ENCODE measurements at regions not wholly inside any gene's neighbourhood (a gene's known extent, or its start where the extent isn't known, plus 50 kb on each side); places are given as distances from the start of the nearest gene placed in this dataset.

DNA sequence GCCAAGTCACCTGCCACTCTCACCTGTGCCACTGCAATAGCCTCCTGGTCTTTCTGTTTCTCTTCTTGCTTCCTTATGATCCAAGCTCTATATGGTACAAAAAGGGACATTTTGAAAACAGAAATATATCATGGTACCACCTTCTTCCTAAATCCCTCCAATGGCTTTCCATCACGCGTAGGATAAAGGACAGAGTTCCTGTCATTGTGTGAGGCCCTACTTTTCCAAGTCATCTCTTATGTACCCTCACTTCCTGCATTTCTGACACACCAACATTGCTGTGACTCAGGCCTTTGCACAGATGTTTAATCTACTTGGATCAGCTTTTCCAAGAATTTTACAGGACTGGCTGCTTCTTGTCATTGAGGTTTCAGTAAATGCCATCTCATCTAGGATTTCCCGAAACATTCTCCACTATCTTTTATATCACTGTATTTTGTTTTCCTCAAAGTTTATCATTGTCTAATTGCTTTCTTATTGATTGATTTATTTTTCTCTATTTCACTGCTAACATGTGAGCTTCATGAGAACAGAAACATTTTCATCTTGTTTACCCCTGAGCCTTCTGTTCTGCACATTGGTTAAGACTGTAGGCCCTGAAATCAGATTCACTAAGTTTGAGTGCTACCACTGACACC, 426.1 kb upstream of the FANCL start:
- Histone ChIP-seq H3K4me3 (ENCODE audit: low read length) (no peak overlapping the region), H3K27ac (ENCODE audit: low read depth, low read length) (no peak overlapping the region), H3K9ac (ENCODE audit: low read length) (no peak overlapping the region), H3K36me3 (ENCODE audit: control insufficient read depth, insufficient read depth, low read length) (no peaks in the 10 kb centered on the region), H3K27me3 (ENCODE audit: control insufficient read depth, insufficient read depth, low read length) (no peaks in the 10 kb centered on the region), H3K4me1 (ENCODE audit: control insufficient read depth, insufficient read depth, low read length) (no peaks in the 10 kb centered on the region)

DNA sequence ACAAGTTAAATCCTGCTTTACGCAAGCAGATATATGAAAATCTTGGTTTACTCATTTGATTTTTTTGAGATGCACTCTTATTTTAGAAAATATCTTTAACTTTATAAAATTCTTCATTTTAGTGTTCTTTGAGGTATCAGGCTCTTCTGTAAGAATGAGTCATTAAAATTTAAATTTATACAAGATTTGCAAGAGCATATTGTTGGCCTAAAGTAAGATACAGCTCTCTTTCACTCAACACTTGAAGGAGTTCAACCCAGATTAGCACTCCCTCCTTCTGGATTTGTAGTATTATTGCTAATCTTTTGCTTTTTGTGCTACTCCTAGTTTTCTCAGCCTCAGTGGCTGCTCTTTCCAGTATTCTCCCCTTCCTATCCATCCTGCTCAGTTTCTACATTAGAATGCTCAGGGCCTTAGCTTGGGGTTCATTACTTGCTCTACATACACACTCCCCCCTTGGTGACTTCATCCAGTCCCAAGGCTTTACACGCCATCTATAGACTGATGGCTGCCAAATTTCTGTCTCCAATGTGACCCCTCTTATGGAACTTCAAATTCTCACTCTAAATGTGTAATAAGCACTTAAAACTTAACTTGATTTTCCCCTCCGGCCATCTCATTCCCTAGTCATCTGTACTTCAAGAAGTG, 425.3 kb upstream of the FANCL start:
- Histone ChIP-seq H3K4me3 (ENCODE audit: low read length) (no peak overlapping the region), H3K27ac (ENCODE audit: low read depth, low read length) (no peak overlapping the region), H3K36me3 (ENCODE audit: control insufficient read depth, insufficient read depth, low read length) (no peaks in the 10 kb centered on the region), H3K27me3 (ENCODE audit: control insufficient read depth, insufficient read depth, low read length) (no peaks in the 10 kb centered on the region), H3K4me1 (ENCODE audit: control insufficient read depth, insufficient read depth, low read length) (no peaks in the 10 kb centered on the region), H3K9ac (ENCODE audit: low read length) (no peak overlapping the region)

DNA sequence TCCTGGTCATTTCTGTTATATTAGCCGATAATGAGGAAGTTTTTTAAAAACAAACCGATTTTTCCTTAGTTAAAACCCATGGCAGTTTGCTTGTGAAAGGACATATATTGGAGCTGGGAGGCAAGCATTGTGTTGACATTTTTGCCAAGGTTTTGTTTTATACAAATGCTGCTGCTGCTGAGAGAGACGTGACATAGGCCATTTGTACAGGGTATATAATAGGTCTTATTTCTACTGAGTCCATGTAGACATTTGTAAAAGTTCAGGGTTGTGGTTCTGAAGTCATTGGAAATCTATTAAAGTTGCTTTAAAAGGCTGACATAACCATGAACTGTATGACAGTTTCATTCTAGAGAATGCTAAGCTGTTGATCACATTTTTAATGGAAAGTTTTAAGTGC, 424.0 kb upstream of the FANCL start:
- H3K9ac ChIP-seq (ENCODE audit: low read length): no peak overlapping the region
- H3K27ac ChIP-seq (ENCODE audit: low read depth, low read length): no peak overlapping the region
- no peak overlapping the region for H3K4me3 ChIP-seq (ENCODE audit: low read length)
- H3K4me1 ChIP-seq (ENCODE audit: control insufficient read depth, insufficient read depth, low read length): no peaks in the 10 kb centered on the region
- no peaks in the 10 kb centered on the region for H3K27me3 ChIP-seq (ENCODE audit: control insufficient read depth, insufficient read depth, low read length)
- no peaks in the 10 kb centered on the region for H3K36me3 ChIP-seq (ENCODE audit: control insufficient read depth, insufficient read depth, low read length)

DNA sequence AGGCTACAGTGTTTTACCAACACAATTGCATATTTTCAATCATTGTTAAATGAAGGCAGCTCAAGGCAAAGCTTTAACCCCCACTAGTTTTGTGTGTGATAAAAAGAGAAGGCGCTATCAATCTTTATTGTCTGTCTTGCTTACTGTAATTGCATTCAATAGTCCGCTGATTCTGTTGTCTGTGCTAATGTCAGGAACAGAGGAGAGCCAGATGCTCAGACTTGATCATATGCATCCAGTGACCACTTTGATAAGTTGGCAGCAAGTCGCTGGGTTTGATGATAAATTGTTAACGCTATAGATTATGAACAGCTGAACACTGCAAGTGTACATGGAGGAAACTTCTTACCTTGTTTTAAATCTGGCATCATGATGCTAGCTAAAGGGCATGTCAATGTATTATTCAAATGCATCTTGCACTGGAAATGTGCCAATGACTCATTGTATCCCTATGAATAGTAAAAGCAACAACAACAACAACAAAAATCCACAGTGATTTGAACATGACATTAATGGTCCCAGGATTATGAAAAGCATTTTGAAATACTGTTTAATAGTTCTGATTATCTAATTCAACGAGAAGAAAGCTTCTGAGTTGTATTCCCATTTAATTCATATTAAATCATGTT, 423.5 kb upstream of the FANCL start:
- no peaks in the 10 kb centered on the region for H3K4me1 ChIP-seq (ENCODE audit: control insufficient read depth, insufficient read depth, low read length)
- no peak overlapping the region for H3K4me3 ChIP-seq (ENCODE audit: low read length)
- H3K36me3 ChIP-seq (ENCODE audit: control insufficient read depth, insufficient read depth, low read length): no peaks in the 10 kb centered on the region
- H3K9ac ChIP-seq (ENCODE audit: low read length): no peak overlapping the region
- H3K27ac ChIP-seq (ENCODE audit: low read depth, low read length): no peak overlapping the region
- no peaks in the 10 kb centered on the region for H3K27me3 ChIP-seq (ENCODE audit: control insufficient read depth, insufficient read depth, low read length)

DNA sequence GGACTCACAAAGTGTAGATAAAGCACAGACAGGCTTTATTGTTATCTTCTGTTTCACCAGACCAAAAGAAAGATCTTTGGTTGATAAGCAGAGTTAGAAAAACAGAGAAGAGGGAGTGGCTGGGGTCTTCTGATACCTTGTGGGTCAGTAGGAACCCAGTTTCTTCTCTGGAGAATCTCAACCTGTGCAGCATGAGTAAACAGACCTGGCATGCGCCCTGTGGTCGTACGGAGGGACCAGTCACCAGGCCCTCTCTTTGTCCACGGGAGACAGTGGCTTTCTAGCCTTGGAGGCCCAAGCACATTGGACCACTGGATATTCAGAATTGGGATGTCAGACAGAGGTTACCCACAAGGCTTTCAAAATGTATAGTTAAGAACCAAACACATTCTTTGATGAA, 418.9 kb upstream of the FANCL start:
- Histone ChIP-seq H3K36me3 (ENCODE audit: control insufficient read depth, insufficient read depth, low read length) (no peaks in the 10 kb centered on the region), H3K27me3 (ENCODE audit: control insufficient read depth, insufficient read depth, low read length) (no peaks in the 10 kb centered on the region), H3K9ac (ENCODE audit: low read length) (no peak overlapping the region), H3K27ac (ENCODE audit: low read depth, low read length) (no peak overlapping the region), H3K4me3 (ENCODE audit: low read length) (no peak overlapping the region), H3K4me1 (ENCODE audit: control insufficient read depth, insufficient read depth, low read length) (no peaks in the 10 kb centered on the region)

DNA sequence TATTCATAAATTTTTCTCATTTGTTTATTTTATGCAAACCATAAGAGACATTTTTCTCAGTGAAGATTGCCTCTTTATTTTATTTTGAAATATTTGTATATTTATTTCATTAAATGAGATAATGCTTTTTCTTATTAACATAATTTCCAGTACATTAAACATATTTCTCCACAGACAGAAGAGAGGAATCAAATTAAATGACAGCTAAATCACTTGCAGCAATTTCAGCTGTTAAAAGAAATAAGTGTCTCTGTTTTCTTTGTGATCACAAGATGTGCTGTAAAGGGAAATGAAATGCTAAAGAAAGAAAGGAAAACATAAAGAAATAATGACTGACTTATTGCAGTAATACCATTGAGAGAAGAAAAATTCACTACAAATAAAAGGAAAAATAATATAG, 414.0 kb upstream of the FANCL start:
- H3K27me3 ChIP-seq (ENCODE audit: control insufficient read depth, insufficient read depth, low read length): no peaks in the 10 kb centered on the region
- H3K27ac ChIP-seq (ENCODE audit: low read depth, low read length): no peak overlapping the region
- no peak overlapping the region for H3K4me3 ChIP-seq (ENCODE audit: low read length)
- no peaks in the 10 kb centered on the region for H3K36me3 ChIP-seq (ENCODE audit: control insufficient read depth, insufficient read depth, low read length)
- H3K4me1 ChIP-seq (ENCODE audit: control insufficient read depth, insufficient read depth, low read length): no peaks in the 10 kb centered on the region
- no peak overlapping the region for H3K9ac ChIP-seq (ENCODE audit: low read length)

DNA sequence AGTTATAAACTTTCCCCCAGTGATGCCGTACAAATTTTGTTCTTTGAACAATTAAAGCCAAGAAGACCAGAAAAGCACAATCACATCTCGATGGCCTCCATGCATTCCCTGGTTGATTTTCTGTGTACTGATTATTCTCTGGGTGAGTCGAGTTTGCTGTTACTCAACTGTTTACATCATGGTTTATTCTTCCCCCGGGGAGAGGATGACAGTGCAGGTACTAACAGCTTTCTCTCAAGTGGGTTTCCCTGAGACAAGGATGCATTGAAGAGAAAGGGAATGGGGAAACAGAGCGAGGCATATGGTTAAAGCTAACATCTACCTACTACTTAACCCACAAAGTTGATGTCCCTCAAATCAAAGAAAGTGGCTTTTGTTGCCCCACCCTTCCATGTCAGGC, 410.8 kb upstream of the FANCL start:
- H3K4me3 ChIP-seq (ENCODE audit: low read length): no peak overlapping the region

DNA sequence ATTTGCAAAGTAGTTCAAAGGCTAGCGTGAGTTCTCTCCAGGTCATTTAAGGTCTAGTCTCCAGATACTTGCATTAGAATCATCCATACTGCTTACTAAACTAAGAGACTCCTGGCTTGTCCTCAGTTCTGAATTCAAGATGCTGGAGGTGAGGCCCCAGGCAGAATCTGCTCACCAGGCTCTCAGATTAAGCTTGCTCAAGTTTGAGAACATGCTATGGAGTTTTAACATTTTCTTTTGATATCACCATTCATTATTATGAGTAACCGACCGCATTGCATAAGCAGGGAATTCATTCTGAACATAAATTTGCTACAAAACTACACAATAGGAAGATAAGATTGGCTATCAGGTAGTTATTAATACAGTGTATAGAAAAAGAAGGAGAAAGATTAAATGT, 409.7 kb upstream of the FANCL start:
- no peaks in the 10 kb centered on the region for H3K27me3 ChIP-seq (ENCODE audit: control insufficient read depth, insufficient read depth, low read length)
- H3K4me1 ChIP-seq (ENCODE audit: control insufficient read depth, insufficient read depth, low read length): no peaks in the 10 kb centered on the region
- H3K4me3 ChIP-seq (ENCODE audit: low read length): no peak overlapping the region
- no peak overlapping the region for H3K27ac ChIP-seq (ENCODE audit: low read depth, low read length)
- H3K9ac ChIP-seq (ENCODE audit: low read length): no peak overlapping the region
- H3K36me3 ChIP-seq (ENCODE audit: control insufficient read depth, insufficient read depth, low read length): no peaks in the 10 kb centered on the region

More for the DNA sequence above, 410.8 kb upstream of the FANCL start:
- H3K27me3 ChIP-seq (ENCODE audit: control insufficient read depth, insufficient read depth, low read length): no peaks in the 10 kb centered on the region
- no peaks in the 10 kb centered on the region for H3K36me3 ChIP-seq (ENCODE audit: control insufficient read depth, insufficient read depth, low read length)
- no peak overlapping the region for H3K9ac ChIP-seq (ENCODE audit: low read length)
- H3K4me1 ChIP-seq (ENCODE audit: control insufficient read depth, insufficient read depth, low read length): no peaks in the 10 kb centered on the region
- no peak overlapping the region for H3K27ac ChIP-seq (ENCODE audit: low read depth, low read length)

DNA sequence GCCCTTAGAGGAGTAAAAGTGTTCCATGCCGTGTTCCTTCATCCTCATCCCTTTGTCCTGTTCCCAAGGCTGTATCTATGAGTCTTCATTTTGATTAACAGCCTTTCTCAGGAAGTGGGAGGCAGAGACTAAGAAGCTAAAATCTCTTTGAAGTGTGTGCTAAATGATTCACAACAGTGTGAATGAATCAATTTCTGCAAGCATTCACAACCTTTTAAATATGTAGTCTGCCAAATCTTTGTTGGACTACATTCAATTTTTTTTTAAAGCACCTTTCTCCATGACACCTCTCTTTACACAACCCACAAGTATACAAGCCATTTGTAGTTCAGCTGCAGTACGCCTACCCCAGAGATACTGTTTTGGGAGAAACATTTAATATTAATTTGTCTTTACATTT, 408.6 kb upstream of the FANCL start:
- Histone ChIP-seq H3K4me1 (ENCODE audit: control insufficient read depth, insufficient read depth, low read length) (no peaks in the 10 kb centered on the region), H3K27me3 (ENCODE audit: control insufficient read depth, insufficient read depth, low read length) (no peaks in the 10 kb centered on the region), H3K9ac (ENCODE audit: low read length) (no peak overlapping the region), H3K4me3 (ENCODE audit: low read length) (no peak overlapping the region), H3K27ac (ENCODE audit: low read depth, low read length) (no peak overlapping the region), H3K36me3 (ENCODE audit: control insufficient read depth, insufficient read depth, low read length) (no peaks in the 10 kb centered on the region)

DNA sequence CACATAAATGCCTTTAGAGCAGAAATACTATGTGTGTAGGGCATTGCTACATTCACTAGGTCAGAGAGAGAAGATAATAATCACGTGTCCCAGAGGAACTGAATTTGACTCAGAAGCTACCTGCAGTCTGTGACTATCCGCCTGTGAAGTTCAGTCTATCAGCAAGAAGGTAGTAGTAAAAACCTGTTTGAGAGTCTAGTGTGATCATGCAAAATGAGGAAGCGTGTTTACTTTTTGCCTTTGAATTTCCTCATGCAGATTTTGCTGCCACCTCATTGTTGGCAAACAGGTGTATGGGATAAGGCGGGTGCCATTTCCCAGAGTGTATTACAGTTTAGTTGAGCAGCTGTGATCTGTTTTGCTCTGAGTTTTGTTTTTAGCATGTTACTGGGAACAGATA, 403.9 kb upstream of the FANCL start:
- H3K4me3 ChIP-seq (ENCODE audit: low read length): no peak overlapping the region
- H3K4me1 ChIP-seq (ENCODE audit: control insufficient read depth, insufficient read depth, low read length): no peaks in the 10 kb centered on the region
- H3K27ac ChIP-seq (ENCODE audit: low read depth, low read length): no peak overlapping the region
- no peak overlapping the region for H3K9ac ChIP-seq (ENCODE audit: low read length)
- no peaks in the 10 kb centered on the region for H3K27me3 ChIP-seq (ENCODE audit: control insufficient read depth, insufficient read depth, low read length)
- H3K36me3 ChIP-seq (ENCODE audit: control insufficient read depth, insufficient read depth, low read length): no peaks in the 10 kb centered on the region

DNA sequence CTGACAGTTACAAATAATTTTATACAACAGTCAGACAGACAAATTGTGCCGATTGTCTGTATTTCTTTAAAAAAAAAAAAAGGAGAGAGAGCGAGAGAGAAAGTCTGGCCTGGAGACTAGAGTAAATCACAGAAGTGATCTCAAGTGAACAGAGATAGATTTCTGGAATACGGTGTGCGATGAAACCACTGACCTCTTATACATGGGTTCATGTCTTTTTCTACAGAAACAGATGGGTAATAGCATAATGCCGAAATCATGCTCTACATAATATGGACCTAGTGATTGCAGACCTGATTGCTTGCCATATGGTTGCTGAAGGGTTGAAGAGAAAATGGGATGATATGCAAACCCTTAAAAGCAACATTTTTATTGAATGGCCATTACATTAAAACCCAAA, 403.3 kb upstream of the FANCL start:
- Histone ChIP-seq H3K4me3 (ENCODE audit: low read length) (no peak overlapping the region), H3K9ac (ENCODE audit: low read length) (no peak overlapping the region), H3K27ac (ENCODE audit: low read depth, low read length) (no peak overlapping the region), H3K27me3 (ENCODE audit: control insufficient read depth, insufficient read depth, low read length) (no peaks in the 10 kb centered on the region), H3K4me1 (ENCODE audit: control insufficient read depth, insufficient read depth, low read length) (no peaks in the 10 kb centered on the region), H3K36me3 (ENCODE audit: control insufficient read depth, insufficient read depth, low read length) (no peaks in the 10 kb centered on the region)

DNA sequence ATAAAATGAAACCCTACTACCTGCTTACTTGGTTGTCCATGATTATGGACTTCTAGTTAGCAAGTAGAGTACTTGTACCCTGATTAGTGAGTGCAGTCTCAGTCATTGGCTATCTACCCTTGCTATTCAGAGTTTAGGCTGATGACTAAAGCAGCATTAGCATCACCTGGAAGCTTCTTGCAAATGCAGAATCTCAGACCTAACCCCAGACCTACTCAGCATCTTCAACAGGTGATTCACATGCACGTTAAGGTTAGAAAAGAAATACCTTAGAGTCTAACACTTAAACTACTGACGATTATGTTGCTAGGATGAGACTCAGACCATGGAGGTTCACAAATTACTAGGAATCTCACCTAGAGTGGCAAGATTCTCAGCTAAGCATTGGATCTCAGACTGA, 399.9 kb upstream of the FANCL start:
- Histone ChIP-seq H3K9ac (ENCODE audit: low read length) (no peak overlapping the region), H3K27ac (ENCODE audit: low read depth, low read length) (no peak overlapping the region), H3K36me3 (ENCODE audit: control insufficient read depth, insufficient read depth, low read length) (no peaks in the 10 kb centered on the region), H3K4me1 (ENCODE audit: control insufficient read depth, insufficient read depth, low read length) (no peaks in the 10 kb centered on the region), H3K4me3 (ENCODE audit: low read length) (no peak overlapping the region), H3K27me3 (ENCODE audit: control insufficient read depth, insufficient read depth, low read length) (no peaks in the 10 kb centered on the region)

DNA sequence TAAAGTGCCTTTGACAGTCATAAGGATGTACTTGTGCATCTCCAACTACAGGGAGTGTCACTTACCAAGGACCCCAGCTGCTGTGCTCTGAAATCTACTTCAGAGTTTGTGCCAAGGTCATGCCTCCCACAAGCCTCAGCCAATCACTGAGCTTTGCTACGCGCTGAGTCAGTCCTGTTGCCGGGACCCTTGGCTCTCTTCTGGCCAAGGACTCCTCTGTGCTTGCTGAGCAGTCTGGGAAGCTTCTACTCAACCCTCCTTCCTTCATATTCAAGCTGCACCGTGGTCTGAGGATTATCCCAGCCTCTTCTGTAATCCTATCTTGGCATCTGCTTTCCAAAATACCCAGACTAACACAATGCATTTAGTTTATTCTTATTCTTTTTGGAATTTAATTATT, 398.9 kb upstream of the FANCL start:
- Histone ChIP-seq H3K27ac (ENCODE audit: low read depth, low read length) (no peak overlapping the region), H3K4me3 (ENCODE audit: low read length) (no peak overlapping the region), H3K36me3 (ENCODE audit: control insufficient read depth, insufficient read depth, low read length) (no peaks in the 10 kb centered on the region), H3K4me1 (ENCODE audit: control insufficient read depth, insufficient read depth, low read length) (no peaks in the 10 kb centered on the region), H3K9ac (ENCODE audit: low read length) (no peak overlapping the region), H3K27me3 (ENCODE audit: control insufficient read depth, insufficient read depth, low read length) (no peaks in the 10 kb centered on the region)

Data from rectal smooth muscle tissue (tissue), 1 donor.